Activated naive CD8-positive, alpha-beta T cell treated with anti-CD3 and anti-CD28 coated beads, Interleukin-2, amount 50 U/mL, for 16 hours (primary cell): ENCODE measurements at regions not wholly inside any gene's neighbourhood (a gene's known extent, or its start where the extent isn't known, plus 50 kb on each side); places are given as distances from the start of the nearest gene placed in this dataset.

ENCODE experiments used
- DNase-seq: peaks from one replicate; pipeline ENCODE4 v3.0.0-alpha.2; 2020; ENCODE audit warnings: low read depth, low spot score

DNA sequence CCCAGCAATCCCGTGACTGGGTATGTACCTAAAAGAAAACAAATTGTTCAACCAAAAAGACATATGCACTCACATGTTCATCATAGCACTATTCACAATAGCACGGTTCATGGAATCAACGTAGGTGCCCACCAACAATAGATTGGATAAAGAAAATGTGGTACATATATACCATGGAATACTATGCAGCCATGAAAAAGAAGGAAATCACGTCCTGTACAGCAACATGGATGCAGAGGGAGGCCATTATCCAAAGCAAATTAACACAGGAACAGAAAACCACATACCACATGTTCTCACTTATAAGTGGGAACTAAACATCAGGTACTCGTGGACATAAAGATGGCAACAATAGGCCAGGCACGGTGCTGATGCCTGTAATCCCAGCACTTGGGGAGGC, 207.9 kb upstream of the TNP1 start:
- no peak for DNase-seq

DNA sequence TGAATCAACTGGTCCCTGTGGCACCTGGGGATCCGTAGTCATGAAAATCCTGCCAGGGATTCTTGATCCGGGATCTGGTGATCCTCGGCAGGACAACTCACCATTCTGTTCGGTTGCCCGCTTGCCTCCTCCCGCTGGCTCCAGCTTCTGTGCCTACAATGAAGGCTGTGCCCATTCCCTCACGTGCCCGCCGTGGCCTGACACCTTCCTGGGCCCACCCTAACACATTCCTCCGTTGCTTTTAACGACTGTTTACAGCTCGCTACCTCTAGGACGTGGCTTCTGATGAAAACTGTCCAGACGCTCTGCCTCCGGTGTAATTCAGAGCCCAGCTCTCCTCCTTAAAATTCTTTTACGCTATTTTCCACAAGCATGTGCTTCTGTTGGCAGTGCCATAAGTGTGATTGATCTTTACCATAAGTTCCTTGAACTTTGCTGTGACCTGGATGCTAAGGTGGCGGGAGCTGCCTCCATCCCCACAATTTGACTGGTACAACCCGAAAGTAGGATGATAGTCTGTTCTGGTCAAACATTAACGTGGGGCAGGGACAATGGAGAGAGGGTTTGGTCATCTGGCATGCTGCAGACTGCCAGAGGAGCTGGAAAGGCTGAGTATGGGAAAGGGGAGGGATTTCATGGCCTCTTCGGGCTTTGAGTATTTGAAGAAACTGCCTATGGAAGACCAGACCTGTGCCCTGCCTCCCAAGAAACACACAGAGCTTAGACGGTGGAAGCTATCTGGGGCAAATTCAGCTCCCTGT, 206.8 kb upstream of the TNP1 start:
- no peak for DNase-seq

DNA sequence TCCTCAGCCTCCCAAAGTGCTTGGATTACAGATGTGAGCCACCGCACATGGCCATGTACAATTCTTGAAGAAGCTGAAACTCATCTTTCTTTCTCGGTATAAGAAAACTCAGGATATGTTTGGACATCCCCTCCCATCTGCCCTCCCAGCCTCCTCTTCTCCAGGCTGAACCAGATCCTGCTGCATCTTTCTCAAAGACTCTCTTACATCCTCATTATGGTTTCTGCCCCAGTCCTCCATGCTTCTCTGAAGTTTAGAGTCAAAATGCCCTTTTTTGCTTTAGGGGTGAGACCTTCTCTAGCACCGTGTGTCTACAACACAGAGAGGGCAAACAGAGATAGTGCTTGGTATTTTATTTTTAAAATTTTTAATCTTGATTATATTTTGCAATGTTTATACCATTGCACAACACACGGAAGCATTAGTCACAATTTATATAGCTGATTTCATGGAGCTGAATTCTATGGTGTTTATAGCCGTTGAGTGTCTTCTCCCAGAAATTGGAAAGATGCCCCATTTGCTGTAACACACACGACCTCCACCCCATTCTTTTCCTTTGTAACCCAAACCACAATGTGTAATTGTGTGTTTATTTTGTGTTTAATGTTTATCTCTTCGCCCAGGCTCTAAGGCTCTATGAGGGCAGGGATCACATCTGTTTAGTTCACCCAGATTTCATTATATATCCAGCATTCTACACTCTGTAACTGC, 206.0 kb upstream of the TNP1 start:
- DNase-seq: no peak

DNA sequence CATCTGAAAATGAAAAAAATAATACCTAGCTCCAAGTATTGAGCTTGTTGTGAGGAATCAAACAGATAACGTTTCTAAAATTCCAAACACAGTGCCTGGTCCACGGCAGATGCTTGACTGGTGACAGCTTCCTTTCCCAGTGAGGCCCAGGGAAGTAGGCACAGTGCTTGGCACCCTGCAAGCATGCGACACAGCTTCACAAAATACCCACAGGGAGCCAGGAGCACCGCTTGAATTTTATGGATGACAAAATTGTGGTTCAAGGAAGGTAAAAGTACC, 205.1 kb upstream of the TNP1 start:
- no peak for DNase-seq

DNA sequence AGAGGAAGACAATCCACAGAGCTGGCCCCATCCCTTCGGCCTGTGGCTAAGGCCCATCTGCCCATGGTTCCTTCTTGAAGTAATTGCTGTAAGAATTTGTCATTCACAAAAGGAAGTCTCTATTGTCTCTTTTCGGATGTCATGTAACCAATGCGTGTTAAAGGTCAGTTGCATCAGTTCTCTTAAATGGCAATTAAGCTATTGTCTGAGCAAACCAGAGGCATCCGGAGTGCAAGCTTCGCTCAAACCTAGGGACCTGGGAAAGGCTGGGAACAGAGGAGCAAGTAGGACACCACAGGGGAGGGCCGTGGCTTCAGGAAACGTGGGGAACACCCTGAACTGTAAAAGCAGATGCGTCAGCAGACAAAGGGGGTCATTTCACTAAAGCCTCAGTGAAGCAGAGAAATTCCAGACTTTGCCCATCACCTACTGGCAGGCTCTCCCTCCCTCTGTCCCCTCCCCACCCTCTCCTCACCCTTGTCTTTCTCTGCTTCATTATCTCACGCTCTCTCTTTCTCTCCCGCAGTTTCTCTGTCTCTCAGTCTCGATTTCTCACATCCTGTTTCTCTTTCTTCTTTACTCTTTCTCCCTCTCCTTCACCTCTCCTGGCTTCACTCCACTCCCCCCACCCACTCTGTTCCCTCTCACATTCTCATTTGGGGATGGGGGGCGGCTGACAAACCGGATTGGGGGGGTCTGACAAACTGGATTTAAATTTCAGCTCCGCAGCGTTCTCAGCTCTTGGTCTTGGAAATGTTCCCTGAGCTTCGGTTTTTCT, 204.6 kb upstream of the TNP1 start:
- no peak for DNase-seq

DNA sequence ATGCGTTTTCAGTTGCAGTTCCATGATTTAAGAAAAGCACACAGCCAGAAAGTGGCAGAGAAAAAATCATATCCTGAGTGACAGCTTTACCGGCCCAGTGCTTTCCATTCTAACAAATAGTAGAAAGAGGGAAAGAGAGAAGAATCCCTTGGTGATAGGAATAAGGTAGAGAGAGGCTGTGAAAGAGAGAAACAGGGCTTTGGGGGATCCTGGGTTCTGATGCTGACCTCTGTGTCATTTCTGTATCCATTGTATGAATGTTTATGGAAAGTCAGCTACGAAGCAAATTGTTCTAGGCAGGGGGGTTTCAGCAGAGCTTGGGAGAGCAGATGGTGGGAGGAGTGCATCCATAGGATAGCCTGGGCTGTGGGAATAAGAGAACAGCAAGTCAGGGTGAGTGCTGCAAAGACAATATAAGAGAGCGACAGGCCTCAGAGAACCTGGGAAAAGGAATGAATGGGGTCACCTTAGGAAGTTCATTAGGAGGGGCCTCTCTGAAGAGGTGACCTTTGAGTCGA, 203.4 kb upstream of the TNP1 start:
- no peak for DNase-seq

DNA sequence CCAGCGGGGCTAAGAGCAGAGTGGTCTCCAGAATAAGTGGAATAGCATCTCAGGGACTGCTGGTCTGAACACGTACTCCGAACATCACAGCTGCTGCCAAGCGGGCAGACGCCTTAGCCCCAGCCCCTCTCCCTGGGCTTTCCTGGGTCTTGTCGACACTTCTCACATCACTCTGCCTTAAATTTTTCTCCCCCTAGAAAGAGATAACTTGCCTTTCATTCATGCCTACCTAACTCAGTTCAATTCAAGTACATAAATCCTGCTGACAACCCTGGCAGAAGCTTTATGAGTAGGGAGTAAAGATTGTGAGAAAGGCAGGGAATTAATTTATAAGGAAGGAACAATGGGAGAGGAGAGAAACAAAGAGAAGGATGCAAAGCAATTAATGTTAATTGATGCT, 202.9 kb upstream of the TNP1 start:
- no peak for DNase-seq

DNA sequence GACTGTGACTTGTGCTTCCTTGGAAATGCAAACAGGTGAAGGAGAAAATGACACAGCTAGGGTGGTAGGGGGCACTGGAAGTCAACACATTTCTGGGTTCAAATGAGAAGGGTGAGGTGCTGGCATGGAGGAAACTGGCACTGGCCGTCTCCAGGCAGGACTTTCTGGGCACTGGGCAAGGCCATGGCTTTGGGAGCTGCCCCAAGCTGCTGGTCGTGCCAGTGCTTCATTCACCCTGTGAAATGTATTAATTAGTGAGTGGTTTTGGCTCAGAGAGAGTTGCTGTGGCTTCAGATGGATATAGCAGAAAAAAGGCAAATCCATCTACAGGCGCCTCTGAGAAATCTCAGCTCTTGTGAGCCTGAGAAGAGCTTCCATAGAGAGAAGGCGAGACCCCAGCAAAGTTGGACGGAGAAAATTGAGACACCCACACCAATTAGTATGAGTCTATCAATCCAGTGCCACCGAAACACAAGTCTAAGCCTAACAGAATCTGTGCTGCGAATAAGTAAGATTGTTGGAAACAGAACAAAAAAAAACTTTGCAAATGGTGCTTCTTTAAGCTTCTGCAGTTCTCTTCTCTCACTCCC, 202.1 kb upstream of the TNP1 start:
- no peak for DNase-seq

DNA sequence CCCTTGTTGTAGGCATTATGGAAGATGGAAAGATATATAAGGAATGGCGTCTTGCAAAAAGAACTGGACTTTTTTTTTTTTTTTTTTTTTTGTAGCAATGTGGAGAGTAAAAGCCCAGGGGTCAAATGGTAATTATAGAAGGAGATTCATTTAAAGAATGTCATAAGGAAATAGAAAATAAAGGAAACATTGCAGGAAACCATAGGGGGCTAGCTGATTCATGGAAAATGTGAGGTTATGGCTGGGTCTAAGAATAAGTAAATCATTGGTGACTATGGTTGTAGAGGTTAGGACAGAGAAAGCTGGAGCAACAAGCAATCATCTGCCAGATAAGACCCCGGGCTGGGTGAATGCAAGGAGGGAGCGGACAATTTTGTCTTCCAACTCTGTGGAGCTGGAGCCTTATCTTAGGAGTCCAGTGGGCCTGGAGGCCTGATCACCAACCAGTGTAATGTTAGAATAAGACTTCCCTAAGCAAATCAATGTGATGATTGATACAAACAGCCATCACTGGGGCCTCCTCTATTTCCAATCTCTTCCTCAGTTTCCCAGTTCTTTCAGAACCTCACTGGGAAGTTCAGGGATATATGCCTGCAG, 201.2 kb upstream of the TNP1 start:
- no peak for DNase-seq

DNA sequence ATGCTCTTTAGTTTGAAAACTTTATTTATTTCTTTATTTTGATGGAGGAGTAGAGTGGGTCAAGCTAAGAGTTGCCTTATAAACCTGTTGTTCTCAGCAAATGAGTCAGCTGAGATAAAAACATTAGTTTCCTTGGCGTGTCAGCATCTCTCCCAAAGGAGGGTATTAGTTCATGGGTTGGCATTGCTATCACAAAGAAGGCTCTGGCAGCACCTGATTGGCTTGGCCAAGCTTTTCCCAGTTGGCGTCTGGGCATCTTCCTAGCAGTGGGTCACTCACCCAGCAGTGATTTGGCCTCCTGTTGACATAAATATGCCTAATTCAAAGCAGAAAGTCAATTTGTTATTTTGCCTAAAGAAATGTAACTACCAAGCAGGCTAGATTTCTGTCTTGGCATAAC, 200.7 kb upstream of the TNP1 start:
- no peak for DNase-seq

DNA sequence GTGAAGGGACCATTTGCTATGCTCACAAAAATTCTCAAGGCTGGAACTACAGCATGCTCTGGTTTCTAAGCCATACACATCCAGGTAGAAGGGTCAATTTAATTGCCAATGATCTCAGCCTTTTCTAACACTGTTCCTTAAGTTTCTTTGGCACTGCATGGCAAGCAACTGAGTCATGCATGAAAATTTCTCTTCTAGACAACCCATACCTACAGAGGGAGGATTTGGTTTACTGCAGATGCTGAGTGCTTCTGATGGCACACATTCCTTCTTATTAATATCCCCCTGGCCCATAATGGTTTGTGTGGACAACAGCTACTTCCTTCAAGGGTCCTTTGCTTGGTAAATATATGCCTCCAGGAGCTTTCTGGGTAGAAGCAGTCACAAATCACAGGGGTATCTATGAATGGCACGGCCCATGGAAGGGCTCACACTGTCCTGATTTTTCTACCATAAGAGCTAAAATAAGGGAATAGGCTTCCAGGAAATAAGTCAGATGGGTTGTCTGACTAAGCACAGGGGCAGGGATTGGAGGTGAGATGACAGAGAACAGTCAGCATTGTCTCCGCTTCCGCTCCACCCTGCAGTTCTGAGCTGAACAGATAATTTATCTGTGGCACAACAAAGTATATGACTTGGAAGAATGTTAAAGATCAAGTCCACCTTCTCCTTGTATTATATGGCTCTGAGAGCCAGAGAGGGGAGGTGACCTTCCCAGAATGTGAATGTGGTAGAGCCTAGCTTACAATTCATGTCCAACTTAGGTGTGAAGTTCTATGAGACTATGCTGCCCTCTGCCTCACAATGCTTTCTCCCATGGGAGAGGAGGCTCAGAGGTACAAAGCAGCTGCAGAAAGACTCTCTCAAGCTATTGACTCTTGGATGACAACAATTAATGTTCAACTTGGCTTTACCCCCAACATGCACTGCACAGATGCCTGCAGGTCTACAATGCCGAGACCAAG, 199.2 kb upstream of the TNP1 start:
- no peak for DNase-seq

DNA sequence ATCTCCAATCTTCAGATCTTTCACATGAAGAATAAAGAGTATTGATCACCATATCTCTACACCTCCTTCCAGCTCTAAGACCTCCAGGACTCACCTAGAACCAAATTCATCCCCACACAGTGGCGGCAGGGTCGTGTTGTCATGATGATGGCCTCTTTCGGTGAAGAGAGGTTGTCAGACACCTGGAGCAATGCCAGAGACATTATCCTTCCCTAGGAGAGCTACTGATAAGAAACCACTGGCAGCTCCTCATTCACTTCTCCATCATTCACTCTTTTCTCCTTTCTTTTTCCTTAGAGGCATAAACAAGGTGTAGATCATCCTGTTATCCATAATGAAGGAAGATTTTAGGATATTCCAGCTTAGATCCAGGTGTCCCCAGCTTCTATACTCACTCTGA, 197.9 kb upstream of the TNP1 start:
- no peak for DNase-seq

DNA sequence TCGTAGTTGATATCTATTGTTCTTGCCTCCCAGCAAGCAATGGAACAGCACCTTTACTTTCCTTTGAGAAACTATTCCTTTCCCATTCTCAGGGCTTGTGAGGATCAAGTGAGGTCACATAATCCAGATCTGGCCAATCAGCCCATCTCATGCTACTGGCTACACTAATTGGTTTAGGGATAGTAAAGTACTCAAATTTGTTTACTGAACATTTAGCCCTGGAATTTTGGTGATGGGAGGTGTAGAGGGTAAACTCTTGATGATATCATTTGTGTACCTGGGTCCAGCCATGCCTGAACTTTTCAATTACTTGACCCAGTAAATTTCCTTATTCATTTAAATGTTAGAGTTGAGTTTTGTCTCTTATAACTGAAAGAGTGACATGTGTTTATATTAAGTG, 195.8 kb upstream of the TNP1 start:
- no peak for DNase-seq

DNA sequence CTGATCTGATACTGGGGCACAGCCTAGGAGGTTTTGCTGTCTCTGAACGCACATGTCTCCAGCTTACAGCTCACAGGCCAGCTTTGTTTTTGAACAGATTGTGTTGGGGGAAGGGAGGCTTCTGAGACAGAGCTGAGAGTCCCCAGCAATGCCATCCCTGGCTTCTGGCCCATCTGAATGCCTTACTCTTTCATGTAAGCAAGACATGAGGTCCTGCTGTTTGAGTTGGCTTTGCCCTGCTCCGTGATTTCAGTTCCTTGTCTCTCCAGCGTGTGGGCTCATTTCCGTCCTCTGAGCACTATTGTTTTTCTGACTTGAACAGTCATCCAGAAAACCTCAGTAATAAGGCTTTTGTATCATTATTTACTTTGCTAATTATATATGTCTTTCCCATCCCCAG, 194.9 kb upstream of the TNP1 start:
- DNase-seq: no peak

DNA sequence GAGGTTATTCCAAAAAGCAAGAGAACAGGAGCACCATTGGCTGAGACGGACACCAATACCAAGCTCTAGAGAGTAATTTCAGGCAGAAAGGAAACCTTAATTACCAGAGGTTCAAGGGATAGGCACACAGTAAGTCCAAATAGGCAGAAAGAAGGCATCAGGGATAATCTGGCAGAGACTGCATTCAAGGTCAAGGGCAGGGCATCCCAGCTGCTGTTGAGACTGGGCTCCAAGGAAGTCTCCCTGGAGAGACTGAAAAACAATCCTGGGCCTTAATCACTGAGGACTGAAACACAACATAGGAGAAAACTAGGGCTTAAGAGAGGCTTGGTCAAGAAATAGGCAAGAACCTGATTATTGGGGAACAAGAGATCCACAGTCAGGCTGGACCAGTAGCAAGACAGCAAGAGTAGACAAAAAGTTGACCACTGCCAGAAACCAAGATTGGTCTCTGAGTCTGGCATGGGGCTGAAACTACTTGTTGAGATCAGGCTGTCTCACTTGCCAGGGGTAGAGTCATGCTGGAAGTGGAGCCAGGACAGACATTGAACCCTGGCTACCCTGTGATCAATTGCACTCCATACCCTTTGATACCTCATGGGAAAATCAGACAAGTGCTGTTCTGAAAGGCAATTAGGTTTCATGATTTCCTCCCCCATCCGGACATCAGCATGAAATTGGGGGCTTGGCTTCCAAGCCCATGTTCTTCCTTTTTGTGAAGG, 193.2 kb upstream of the TNP1 start:
- no peak for DNase-seq

DNA sequence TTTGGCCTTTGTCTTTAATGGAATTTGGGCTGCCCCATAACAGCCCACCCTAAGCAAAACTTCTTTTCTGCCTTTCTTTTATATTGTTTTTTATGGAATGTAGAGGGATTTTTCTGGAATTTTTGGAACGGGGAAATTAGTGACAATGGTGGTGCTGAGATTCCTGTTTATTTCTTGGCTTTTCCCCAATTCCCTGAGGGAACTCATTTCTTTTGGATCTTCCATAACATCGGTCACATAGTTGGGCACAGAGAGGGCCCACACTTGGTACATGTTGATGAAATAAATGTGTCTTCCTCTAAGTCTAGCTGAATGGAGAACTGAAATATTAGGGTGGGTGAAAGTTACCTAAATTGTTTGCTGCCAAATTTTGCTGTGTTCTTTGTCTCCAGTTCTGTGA, 191.6 kb upstream of the TNP1 start:
- DNase-seq: no peak

DNA sequence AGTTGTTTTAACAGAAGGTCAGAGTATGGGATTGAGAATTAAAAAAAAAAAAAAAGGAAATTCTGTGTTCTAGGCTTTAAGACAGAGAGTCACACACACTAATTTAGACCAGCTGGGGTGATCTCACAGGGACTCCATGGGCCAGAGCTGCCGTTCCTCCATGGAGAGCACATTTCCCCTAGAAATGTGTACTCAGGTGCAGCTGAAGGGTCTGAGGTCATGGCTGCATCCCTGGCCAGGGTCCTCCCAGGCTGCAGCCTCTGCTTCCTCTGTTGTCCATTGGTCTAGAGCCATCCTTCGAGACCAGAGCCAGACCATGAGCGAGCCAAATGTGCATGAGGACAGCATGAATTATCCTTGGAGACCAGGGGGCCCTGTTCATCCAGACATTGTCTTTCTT, 190.1 kb upstream of the TNP1 start:
- no peak for DNase-seq

DNA sequence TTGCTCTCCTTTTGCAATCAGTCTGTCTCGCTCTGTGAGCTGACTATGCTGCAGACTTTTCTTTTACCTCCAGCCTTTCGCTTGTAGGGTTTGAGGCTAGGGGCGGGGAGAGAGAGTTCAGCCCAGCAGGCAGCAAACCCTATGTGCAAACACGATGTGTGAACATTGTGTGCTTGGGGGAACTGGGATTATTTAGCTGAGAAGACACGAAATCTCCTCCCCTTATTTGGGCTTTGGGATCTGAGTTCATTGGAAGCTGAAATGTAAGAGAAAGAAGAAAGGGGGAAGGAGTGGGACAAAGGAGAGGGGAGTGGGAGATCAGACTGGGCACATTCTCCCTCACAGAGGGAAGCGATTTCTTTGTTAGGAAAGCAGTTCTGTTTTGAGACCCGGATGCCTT, 189.6 kb upstream of the TNP1 start:
- DNase-seq: no peak

DNA sequence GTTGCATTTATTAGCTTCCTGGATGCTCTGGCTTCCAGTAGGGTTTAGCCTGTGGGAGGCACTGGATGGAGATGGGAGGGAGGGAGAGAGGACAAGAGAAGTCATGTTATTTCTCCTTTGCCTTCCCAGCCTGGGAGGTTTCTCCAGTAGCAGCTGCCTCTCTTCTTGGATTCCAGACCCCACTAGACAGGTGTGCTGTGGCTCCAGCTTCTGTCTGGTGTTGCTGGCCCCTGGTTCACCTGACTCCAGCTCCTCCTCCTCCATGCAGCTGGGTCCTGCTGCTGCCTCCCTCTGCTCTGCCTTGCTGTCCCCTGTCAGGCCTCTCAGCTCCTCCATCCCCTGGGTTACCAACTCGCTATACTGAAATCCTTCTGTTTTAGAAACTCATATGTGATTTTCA, 188.9 kb upstream of the TNP1 start:
- no peak for DNase-seq

DNA sequence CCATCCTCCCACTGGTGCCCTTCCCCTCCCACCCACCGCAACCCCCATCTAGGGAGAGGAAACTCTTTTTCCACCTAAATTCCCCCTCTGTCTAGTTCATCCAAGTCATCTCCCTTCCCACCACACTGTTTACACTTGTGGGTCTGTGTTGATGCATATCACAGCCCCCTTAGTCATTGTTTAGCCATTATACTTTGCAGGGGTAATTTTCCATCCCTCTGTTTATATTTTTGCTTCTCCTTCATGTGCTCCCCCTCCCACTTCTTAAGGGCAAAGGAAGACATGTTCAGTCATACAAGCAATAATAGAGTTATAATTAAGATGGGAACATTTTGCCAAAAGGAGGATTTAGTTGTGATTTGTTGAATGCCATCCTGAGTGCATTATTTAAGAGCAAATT, 187.8 kb upstream of the TNP1 start:
- DNase-seq: no peak
